ENCODE measurements at regions not wholly inside any gene's neighbourhood (a gene's known extent, or its start where the extent isn't known, plus 50 kb on each side); places are given as distances from the start of the nearest gene placed in this dataset.

- dilution Hi-C loops (cut with HindIII; ENCODE audit: low sequenced_read_pairs, unreplicated experiment) (no loop called here), in situ Hi-C loops (cut with MboI; ENCODE audit: low sequenced_read_pairs) (no loop called here), intact Hi-C loops (cut with micrococcal nuclease) (no loop called here)
- ATAC-seq (ENCODE audit: low read depth) (no peak; the same call in 1 of the 2 replicates), DNase-seq (peak; percentile 53)
- no peak overlapping the region for H2BK20ac ChIP-seq (ENCODE audit: low read depth, low read length)
- no peak overlapping the region for H3K23ac ChIP-seq (ENCODE audit: low read depth, low read length)
- peaks cover 4% of the 10 kb centered on the region; the same call in 1 of the 2 replicates for H3K4me1 ChIP-seq (ENCODE audit: control insufficient read depth, insufficient read depth, low read length)
- no peak overlapping the region for H2BK5ac ChIP-seq (ENCODE audit: low read depth, low read length, poor library complexity, severe bottlenecking)
- H3K4me2 ChIP-seq (ENCODE audit: low read depth, low read length): no peak overlapping the region
- CTCF ChIA-PET: interaction anchor here (0.6 to 1.0 kb wide), 2 partner anchors 18 to 31 kb away, joined by 3 to 4 read pairs; no protein-coding TSS in a partner anchor
- no peak overlapping the region for H2BK15ac ChIP-seq (ENCODE audit: low read depth, low read length)
- H3K27me3 ChIP-seq (ENCODE audit: control insufficient read depth, insufficient read depth, low read length): no peaks in the 10 kb centered on the region
- H3K9me1 ChIP-seq (ENCODE audit: insufficient read depth, low read length): no peaks in the 10 kb centered on the region
- H3K14ac ChIP-seq (replicated peaks; ENCODE audit: low read depth, low read length): no peak overlapping the region
- H3K56ac ChIP-seq (ENCODE audit: extremely low read depth, insufficient read depth, low read length): no peak overlapping the region
- BruUV-seq (replicated peaks): no TSS peak
- no peak overlapping the region; the same call in none of the 2 replicates for H4K5ac ChIP-seq (ENCODE audit: low read depth, low read length)
- no peak overlapping the region for H4K8ac ChIP-seq (ENCODE audit: low read depth in 2 of 2, low read length in 2 of 2)
- H3K9ac ChIP-seq (ENCODE audit: low read depth, low read length): no peak overlapping the region
- no peak for TF ChIP-seq MXI1 (IDR thresholded peaks at IDR 0.05; ENCODE audit: borderline replicate concordance, low read depth, low read length)
- peak; percentile 72 for TF ChIP-seq CEBPB (IDR thresholded peaks at IDR 0.05; ENCODE audit: low read depth, low read length)
- H3K79me1 ChIP-seq (ENCODE audit: low read depth in 1 of 2, low read length in 2 of 2): no peaks in the 10 kb centered on the region
- POLR2A ChIA-PET (ENCODE audit: unreplicated experiment): no interaction called here
- no peak overlapping the region for H2AFZ ChIP-seq (replicated peaks; ENCODE audit: low read length, poor library complexity)
- no peak overlapping the region for H2BK120ac ChIP-seq (ENCODE audit: low read depth, low read length)
- peaks cover 2% of the 10 kb centered on the region; the same call in 1 of the 2 replicates for H3K9me3 ChIP-seq (ENCODE audit: control insufficient read depth, insufficient read depth, low read length)
- H3K18ac ChIP-seq (ENCODE audit: low read depth, low read length): peak overlapping the region; percentile 53; the same call in 1 of the 2 replicates
- H3K4me3 ChIP-seq (ENCODE audit: insufficient read depth, low read depth, low read length): no peak overlapping the region
- H2AK9ac ChIP-seq (replicated peaks; ENCODE audit: low read depth, low read length, poor library complexity): no peak overlapping the region
- WGBS, 2 experiments (ENCODE audit: extremely low coverage in 2 of 2, insufficient read length in 1 of 2): 100% methylated on average over 1 of the region's 10 CpGs; no CpG with 5 or more reads in 1 of the 2 experiments
- no peak overlapping the region for H3K27ac ChIP-seq (ENCODE audit: insufficient read depth, low read length)
- no peak overlapping the region for H2AK5ac ChIP-seq (ENCODE audit: low read depth, low read length)
- no peaks in the 10 kb centered on the region for H3K36me3 ChIP-seq (ENCODE audit: control insufficient read depth, insufficient read depth, low read length)
- H4K20me1 ChIP-seq (ENCODE audit: insufficient read depth, low read length): no peaks in the 10 kb centered on the region
- no peak overlapping the region; the same call in 1 of the 2 replicates for H3K4ac ChIP-seq (ENCODE audit: low read depth, low read length)
- H4K91ac ChIP-seq (ENCODE audit: insufficient read depth, low read depth, low read length): no peak overlapping the region
Observed at GRCh38 chr2:32882816-32883810, 63.6 kb upstream of the LTBP1 start.

All from IMR-90 (cell line).